Astrocyte (in vitro differentiated cells and primary cell): ENCODE measurements at regions not wholly inside any gene's neighbourhood (a gene's known extent, or its start where the extent isn't known, plus 50 kb on each side); places are given as distances from the start of the nearest gene placed in this dataset.

Source experiments
- CTCF ChIP-seq: IDR thresholded peaks from 2 replicates; pipeline ENCODE4 v1.5.1; 2011; ENCODE audit warnings: low read depth, mild to moderate bottlenecking, inconsistent platforms, low read length, moderate library complexity; ENCODE audit not compliant: insufficient read depth
- EZH2 ChIP-seq: IDR thresholded peaks from 2 replicates; pipeline ENCODE4 v1.6.1; 2012; ENCODE audit warnings: mild to moderate bottlenecking, low read length, inconsistent platforms; ENCODE audit not compliant: insufficient read depth

- TF ChIP-seq CTCF (no peak), EZH2 (no peak)
Measured at GRCh38 chr7:24406789-24407299, 122.9 kb downstream of the NPY start.
